Parathyroid adenoma (tissue), 2 donors: ENCODE measurements at regions not wholly inside any gene's neighbourhood (a gene's known extent, or its start where the extent isn't known, plus 50 kb on each side); places are given as distances from the start of the nearest gene placed in this dataset.

Source experiments
- H2AFZ ChIP-seq: fragments of 300-600 bp; sonication (generic); one replicate; pipeline ENCODE4 v1.7.0; 2017; ENCODE audit warnings: antibody characterized with exemption, mild to moderate bottlenecking
- H3K27ac ChIP-seq: fragments of 300-600 bp; sonication (generic); one replicate; pipeline ENCODE4 v1.7.0; 2017
- H3K27me3 ChIP-seq: fragments of 300-600 bp; sonication (generic); one replicate; pipeline ENCODE4 v1.7.0; 2017; ENCODE audit warnings: low read length; ENCODE audit not compliant: control insufficient read depth, insufficient read depth
- H3K36me3 ChIP-seq: fragments of 300-600 bp; sonication (generic); one replicate; pipeline ENCODE4 v1.7.0; 2017; ENCODE audit warnings: low read length; ENCODE audit not compliant: control insufficient read depth, insufficient read depth
- H3K4me1 ChIP-seq: fragments of 300-600 bp; sonication (generic); one replicate; pipeline ENCODE4 v1.7.0; 2017; ENCODE audit warnings: control low read depth
- H3K4me2 ChIP-seq: fragments of 300-600 bp; sonication (generic); one replicate; pipeline ENCODE4 v1.7.0; 2017; ENCODE audit warnings: low read length
- H3K4me3 ChIP-seq: fragments of 300-600 bp; sonication (generic); one replicate; pipeline ENCODE4 v1.7.0; 2017; ENCODE audit warnings: low read depth, low read length
- H3K79me2 ChIP-seq: fragments of 300-600 bp; sonication (generic); one replicate; pipeline ENCODE4 v1.7.0; 2017; ENCODE audit warnings: control low read depth
- H3K9ac ChIP-seq: fragments of 300-600 bp; sonication (generic); one replicate; pipeline ENCODE4 v1.7.0; 2017; ENCODE audit warnings: mild to moderate bottlenecking
- H3K9me3 ChIP-seq: fragments of 300-600 bp; sonication (generic); one replicate; pipeline ENCODE4 v1.7.0; 2017; ENCODE audit warnings: low read length; ENCODE audit not compliant: control insufficient read depth
- CTCF ChIP-seq: fragments of 300-600 bp; sonication (generic); IDR thresholded peaks from one replicate; pipeline ENCODE4 v1.7.0; 2017; ENCODE audit warnings: antibody characterized with exemption, mild to moderate bottlenecking
- donor health status: primary hyperparathyroidism.

- TF ChIP-seq CTCF = no peak
- H3K4me1 ChIP-seq = no peaks in the 10 kb centered on the region
- H3K4me2 ChIP-seq = no peak overlapping the region
- no peak overlapping the region for H3K27ac ChIP-seq
- H3K9ac ChIP-seq = no peak overlapping the region
- H3K27me3 ChIP-seq = no peaks in the 10 kb centered on the region
- peaks cover 2% of the 10 kb centered on the region for H3K9me3 ChIP-seq
- no peaks in the 10 kb centered on the region for H3K79me2 ChIP-seq
- H3K4me3 ChIP-seq = no peak overlapping the region
- H3K36me3 ChIP-seq = no peaks in the 10 kb centered on the region
- no peak overlapping the region for H2AFZ ChIP-seq
These were observed 1515.7 kb upstream of the TENM3 start for GRCh38 chr4:180727478-180727877.

- Histone ChIP-seq H3K9me3 (no peaks in the 10 kb centered on the region), H3K79me2 (no peaks in the 10 kb centered on the region), H2AFZ (no peak overlapping the region), H3K27ac (no peak overlapping the region), H3K4me3 (no peak overlapping the region), H3K4me1 (no peaks in the 10 kb centered on the region), H3K36me3 (no peaks in the 10 kb centered on the region), H3K4me2 (no peak overlapping the region), H3K9ac (no peak overlapping the region), H3K27me3 (no peaks in the 10 kb centered on the region)
- no peak for TF ChIP-seq CTCF
These were observed 1508.3 kb upstream of the TENM3 start for GRCh38 chr4:180734753-180735432.

- Histone ChIP-seq H3K4me1 (no peaks in the 10 kb centered on the region), H2AFZ (no peak overlapping the region), H3K4me2 (no peak overlapping the region), H3K27ac (no peak overlapping the region), H3K9me3 (no peaks in the 10 kb centered on the region), H3K27me3 (no peaks in the 10 kb centered on the region), H3K4me3 (no peak overlapping the region), H3K9ac (no peak overlapping the region), H3K79me2 (no peaks in the 10 kb centered on the region), H3K36me3 (no peaks in the 10 kb centered on the region)
- no peak for TF ChIP-seq CTCF
These were observed 1501.5 kb upstream of the TENM3 start for GRCh38 chr4:180741703-180742102.

GRCh38 chr4:180745019-180745418 lies 1498.2 kb upstream of the TENM3 start:
- Histone ChIP-seq H3K27ac (no peak overlapping the region), H3K4me2 (no peak overlapping the region), H3K9me3 (no peaks in the 10 kb centered on the region), H3K4me1 (no peaks in the 10 kb centered on the region), H3K4me3 (no peak overlapping the region), H2AFZ (no peak overlapping the region), H3K79me2 (no peaks in the 10 kb centered on the region), H3K27me3 (no peaks in the 10 kb centered on the region), H3K9ac (no peak overlapping the region), H3K36me3 (no peaks in the 10 kb centered on the region)
- TF ChIP-seq CTCF = no peak

- no peak overlapping the region for H2AFZ ChIP-seq
- TF ChIP-seq CTCF = no peak
- no peak overlapping the region for H3K4me2 ChIP-seq
- H3K4me3 ChIP-seq = no peak overlapping the region
- no peaks in the 10 kb centered on the region for H3K9me3 ChIP-seq
- H3K79me2 ChIP-seq = no peaks in the 10 kb centered on the region
- no peak overlapping the region for H3K9ac ChIP-seq
- H3K27me3 ChIP-seq = no peaks in the 10 kb centered on the region
- H3K4me1 ChIP-seq = no peaks in the 10 kb centered on the region
- no peak overlapping the region for H3K27ac ChIP-seq
- H3K36me3 ChIP-seq = no peaks in the 10 kb centered on the region
These were observed 1492.2 kb upstream of the TENM3 start for GRCh38 chr4:180751009-180751408.
